Transverse colon (tissue), 4 donors: ENCODE measurements at regions not wholly inside any gene's neighbourhood (a gene's known extent, or its start where the extent isn't known, plus 50 kb on each side); places are given as distances from the start of the nearest gene placed in this dataset.

Experiments used
- DNase-seq: peaks from one replicate; pipeline ENCODE4 v3.0.0-alpha.2; 2019
- H3K27ac ChIP-seq, 4 donors: fragments of 200-600 bp; sonication (generic); 2 replicates each; pipeline ENCODE4 v1.5.1; 2016 to 2018; ENCODE audit warnings: inconsistent platforms in 4 of 4
- H3K27me3 ChIP-seq: fragments of 200-600 bp; sonication (generic); 2 replicates; pipeline ENCODE4 v1.5.1; 2017; ENCODE audit warnings: inconsistent platforms
- H3K36me3 ChIP-seq, 4 donors: fragments of 200-600 bp; sonication (generic); 2 replicates each; pipeline ENCODE4 v1.5.1; 2017 to 2019; ENCODE audit warnings: inconsistent platforms in 4 of 4
- H3K4me1 ChIP-seq, 4 donors: fragments of 200-600 bp; sonication (generic); 2 replicates each; pipeline ENCODE4 v1.5.1; 2017 to 2020; ENCODE audit warnings: inconsistent platforms in 4 of 4
- H3K4me3 ChIP-seq, 4 donors: fragments of 200-600 bp; sonication (generic); 1 replicate in 1 of 4; 2 replicates in 3 of 4; pipeline versions ENCODE4 v1.5.1 to v1.6.1; 2017 to 2019; ENCODE audit warnings: inconsistent platforms in 4 of 4
- H3K9me3 ChIP-seq, 2 donors: fragments of 200-600 bp; sonication (generic); 2 replicates each; pipeline ENCODE4 v1.5.1; 2017 to 2019; ENCODE audit warnings: inconsistent platforms in 2 of 2
- CTCF ChIP-seq, 5 experiments: fragments of 200-600 bp in 3 of 5; fragments of 450-650 bp in 2 of 5; sonication (generic) in 3 of 5; IDR thresholded peaks; 1 replicate in 2 of 5; 2 replicates in 3 of 5; pipeline ENCODE4 v1.5.1; 2016 to 2017; ENCODE audit warnings: antibody characterized with exemption in 5 of 5, inconsistent platforms in 3 of 5, mild to moderate bottlenecking in 2 of 5, moderate library complexity in 1 of 5
- EP300 ChIP-seq: sonication (generic); formaldehyde crosslinking; IDR thresholded peaks from one replicate; pipeline ENCODE4 v1.6.1; 2017; ENCODE audit warnings: antibody characterized with exemption, low read depth
- POLR2A ChIP-seq: fragments of 450-650 bp; IDR thresholded peaks from one replicate; pipeline ENCODE4 v1.6.1; 2016; ENCODE audit warnings: antibody characterized with exemption, mild to moderate bottlenecking, moderate library complexity
- POLR2AphosphoS5 ChIP-seq, 3 donors: sonication (generic); formaldehyde crosslinking; IDR thresholded peaks; one replicate each; pipeline ENCODE4 v1.6.1; 2016; ENCODE audit warnings: antibody characterized with exemption in 3 of 3
- whole genome bisulfite sequencing, 2 donors: methylation state at CpG; one replicate each; pipeline ENCODE4 v1.1.5; 2018; ENCODE audit warnings: low coverage in 1 of 2; 5-methylcytosine and 5-hydroxymethylcytosine counted together
- in situ Hi-C, 4 donors: fragments of 200-750 bp; cut with MboI; loops; one replicate each; pipeline versions ENCODE4 v1.15.0 to v1.15.1; 2017; ENCODE audit warnings: low sequenced_read_pairs in 3 of 4, low pct_ligation_motif_present in 1 of 4, low pct_unique_long_range_greater_than_20kb in 1 of 4
- intact Hi-C: fragments of 100-400 bp; cut with DNase I; formaldehyde crosslinking; loops from one replicate; pipeline ENCODE4 v1.15.1; 2023; ENCODE audit warnings: low total_unique reads

DNA sequence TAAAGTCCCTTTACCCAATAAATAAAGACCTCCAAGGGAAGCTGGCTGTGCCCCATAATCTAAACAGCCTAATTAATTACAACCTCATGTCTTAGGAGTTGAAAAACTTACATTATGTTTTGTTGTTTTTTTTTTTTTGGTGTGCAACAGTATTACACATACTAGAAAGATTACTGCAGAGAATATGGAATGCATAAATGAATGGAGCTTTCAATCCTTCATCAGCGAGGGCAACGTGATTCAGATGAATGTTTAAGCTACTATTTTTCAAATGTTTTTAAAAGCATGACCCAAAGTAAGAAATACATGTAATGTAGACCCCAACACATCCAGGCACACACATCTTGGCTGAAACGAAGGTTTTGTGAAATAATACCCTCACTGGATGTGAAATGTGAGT, 167.1 kb upstream of the FN1 start:
- WGBS, 2 donors = 45 to 48% methylated on average over 2 to 3 of the region's 3 CpGs
- Histone ChIP-seq H3K4me3 (no peak overlapping the region), H3K9me3 (no peaks in the 10 kb centered on the region), H3K4me1 (peaks cover 0 to 3% (median 0%) of the 10 kb centered on the region in 4 donors), H3K36me3 (no peaks in the 10 kb centered on the region), H3K27me3 (no peaks in the 10 kb centered on the region), H3K27ac (no peak overlapping the region)
- intact Hi-C loops = no loop called here
- in situ Hi-C loops = no loop called here
- no peak for DNase-seq
- TF ChIP-seq EP300 (no peak), POLR2AphosphoS5 (IDR thresholded peaks at IDR 0.05) (no peak), CTCF (IDR thresholded peaks at IDR 0.05) (no peak), POLR2A (no peak)

DNA sequence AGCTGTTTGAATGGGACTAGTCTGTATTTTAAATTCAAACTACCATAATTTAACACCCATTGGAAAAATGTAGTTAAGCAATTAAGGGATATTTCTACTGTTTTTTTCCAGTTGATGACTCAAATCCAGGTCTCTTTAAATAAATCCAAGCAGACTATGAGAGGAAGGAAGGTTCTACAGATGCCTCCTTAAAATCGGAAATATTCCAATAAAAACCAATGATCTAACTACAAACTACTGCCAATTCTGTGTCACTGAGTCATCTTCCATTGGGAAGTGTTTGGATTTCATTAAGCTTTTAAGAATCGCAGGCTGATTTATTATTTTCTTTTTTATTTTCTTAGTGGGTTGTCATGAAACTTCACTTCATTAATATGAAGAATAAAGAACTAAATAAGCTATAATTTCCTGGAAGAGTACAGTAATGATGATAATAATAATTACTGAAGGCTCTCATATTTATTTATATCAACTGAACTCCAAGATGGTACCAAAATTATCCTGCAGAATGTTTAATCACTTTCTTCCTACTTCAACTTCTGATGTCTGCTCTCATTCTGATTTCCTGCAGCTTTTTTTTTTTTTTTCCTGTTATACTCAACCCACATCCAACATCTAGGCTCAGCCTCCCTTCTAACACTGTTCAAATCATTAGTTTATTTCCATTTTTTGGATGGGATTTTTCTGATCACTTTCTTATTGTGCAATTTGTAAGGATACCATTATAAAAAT, 166.3 kb upstream of the FN1 start:
- intact Hi-C loops (no loop called here), in situ Hi-C loops (no loop called here)
- Histone ChIP-seq H3K27ac (no peak overlapping the region), H3K36me3 (no peaks in the 10 kb centered on the region), H3K27me3 (no peaks in the 10 kb centered on the region), H3K4me1 (peaks cover 0 to 3% (median 0%) of the 10 kb centered on the region in 4 donors), H3K9me3 (no peaks in the 10 kb centered on the region), H3K4me3 (no peak overlapping the region)
- WGBS, 2 donors = 65 to 68% methylated on average over 2 of the region's 2 CpGs
- TF ChIP-seq POLR2AphosphoS5 (IDR thresholded peaks at IDR 0.05) (no peak), POLR2A (no peak), CTCF (IDR thresholded peaks at IDR 0.05) (no peak), EP300 (no peak)
- no peak for DNase-seq

DNA sequence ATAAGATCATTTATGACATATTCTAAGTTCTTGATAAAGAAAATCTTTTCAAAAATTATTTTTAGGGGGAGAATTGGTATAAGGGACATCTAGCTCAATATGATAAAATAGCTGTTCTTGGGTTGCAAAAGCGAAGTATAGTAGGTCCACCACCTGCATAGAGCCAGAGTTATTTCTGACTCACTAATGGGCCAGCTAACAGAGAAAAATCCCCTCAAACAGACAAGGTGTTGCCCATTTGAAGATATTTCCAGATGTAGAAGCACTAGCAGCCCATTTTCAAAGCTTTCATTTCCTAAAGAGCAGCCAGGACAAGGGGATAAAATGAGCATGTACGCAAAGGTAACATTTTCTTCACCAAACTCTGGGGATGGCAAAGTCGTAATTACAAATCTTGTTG, 165.7 kb upstream of the FN1 start:
- Histone ChIP-seq H3K27me3 (no peaks in the 10 kb centered on the region), H3K27ac (no peak overlapping the region), H3K4me3 (no peak overlapping the region), H3K9me3 (no peaks in the 10 kb centered on the region), H3K4me1 (peaks cover 0 to 3% (median 0%) of the 10 kb centered on the region in 4 donors), H3K36me3 (no peaks in the 10 kb centered on the region)
- in situ Hi-C loops = no loop called here
- no peak for DNase-seq
- intact Hi-C loops = no loop called here
- TF ChIP-seq CTCF (IDR thresholded peaks at IDR 0.05) (no peak), EP300 (no peak), POLR2AphosphoS5 (IDR thresholded peaks at IDR 0.05) (no peak), POLR2A (no peak)
- 83 to 92% methylated on average over 2 to 3 of the region's 3 CpGs for WGBS, 2 donors

- intact Hi-C loops (no loop called here), in situ Hi-C loops (no loop called here)
- 54 to 64% methylated on average over 3 of the region's 3 CpGs for WGBS, 2 donors
- no peaks in the 10 kb centered on the region for H3K9me3 ChIP-seq
- H3K36me3 ChIP-seq = no peaks in the 10 kb centered on the region
- H3K4me3 ChIP-seq = no peak overlapping the region
- H3K4me1 ChIP-seq = peaks cover 0 to 3% (median 0%) of the 10 kb centered on the region in 4 donors
- H3K27ac ChIP-seq = no peak overlapping the region
- DNase-seq = no peak
- no peak for TF ChIP-seq CTCF (IDR thresholded peaks at IDR 0.05)
- no peak for TF ChIP-seq POLR2AphosphoS5 (IDR thresholded peaks at IDR 0.05)
- no peak for TF ChIP-seq EP300
- no peak for TF ChIP-seq POLR2A
- no peaks in the 10 kb centered on the region for H3K27me3 ChIP-seq
These were observed 162.6 kb upstream of the FN1 start for GRCh38 chr2:215598376-215598975.
